GM12891 (cell line): ENCODE measurements at regions not wholly inside any gene's neighbourhood (a gene's known extent, or its start where the extent isn't known, plus 50 kb on each side); places are given as distances from the start of the nearest gene placed in this dataset.

Experiments
- PAX5 ChIP-seq: IDR thresholded peaks from 2 replicates; pipeline ENCODE4 v1.6.1; 2011; ENCODE audit warnings: low read length, moderate library complexity, mild to moderate bottlenecking; ENCODE audit not compliant: insufficient read depth, severe bottlenecking
- POLR2A ChIP-seq: IDR thresholded peaks from 2 replicates; pipeline ENCODE4 v1.6.1; 2011; ENCODE audit warnings: low read depth, low read length, control low read depth
- POLR2AphosphoS5 ChIP-seq: IDR thresholded peaks from 2 replicates; pipeline ENCODE4 v1.6.1; 2011; ENCODE audit warnings: low read depth, low read length, control low read depth
- SPI1 ChIP-seq: IDR thresholded peaks from 2 replicates; pipeline ENCODE4 v1.6.1; 2011; ENCODE audit warnings: low read depth, low read length, control low read depth
- TAF1 ChIP-seq: IDR thresholded peaks from 2 replicates; pipeline ENCODE4 v1.6.1; 2011; ENCODE audit warnings: low read depth, low read length, control low read depth

GRCh38 chr18:27478459-27478858 is 293.4 kb upstream of the CHST9 start:
- TF ChIP-seq POLR2A, result no peak
- TF ChIP-seq SPI1, result no peak
- no peak for TF ChIP-seq POLR2AphosphoS5
- TF ChIP-seq PAX5, result no peak
- TF ChIP-seq TAF1, result no peak
